NCI-H748 treated with DMSO at 0.1 percent for 48 hours (cell line): ENCODE measurements at regions not wholly inside any gene's neighbourhood (a gene's known extent, or its start where the extent isn't known, plus 50 kb on each side); places are given as distances from the start of the nearest gene placed in this dataset.
A peak's percentile ranks its signal among the peaks of the same experiment; 100 is the strongest.

Source experiments
- DNase-seq: peaks from one replicate; lab custom pipeline; 2025; lab: John Stamatoyannopoulos, UW

GRCh38 chrX:82912382-82912781, 595.7 kb upstream of the POU3F4 start:
- no peak for DNase-seq

GRCh38 chrX:82934980-82935379, 573.1 kb upstream of the POU3F4 start:
- no peak for DNase-seq

GRCh38 chrX:82945332-82945731, 562.8 kb upstream of the POU3F4 start:
- no peak for DNase-seq

- DNase-seq, result no peak
These were observed 547.0 kb upstream of the POU3F4 start for GRCh38 chrX:82961129-82961528.

GRCh38 chrX:82973646-82974045, 534.4 kb upstream of the POU3F4 start:
- no peak for DNase-seq

- DNase-seq, result no peak
These were observed 509.9 kb upstream of the POU3F4 start for GRCh38 chrX:82998163-82998562.

- no peak for DNase-seq
These were observed 504.1 kb upstream of the POU3F4 start for GRCh38 chrX:83004012-83004411.

- peak; percentile 0 for DNase-seq
These were observed 499.7 kb upstream of the POU3F4 start for GRCh38 chrX:83008415-83008814.

GRCh38 chrX:83019258-83019657, 488.8 kb upstream of the POU3F4 start:
- no peak for DNase-seq

- no peak for DNase-seq
These were observed 486.1 kb upstream of the POU3F4 start for GRCh38 chrX:83022020-83022419.
